AG10803 (cell line): ENCODE measurements at regions not wholly inside any gene's neighbourhood (a gene's known extent, or its start where the extent isn't known, plus 50 kb on each side); places are given as distances from the start of the nearest gene placed in this dataset.

Experiments used
- DNase-seq: peaks from one replicate; pipeline ENCODE4 v3.0.0; 2010; ENCODE audit warnings: low read depth
- H3K4me3 ChIP-seq: 2 replicates; pipeline ENCODE4 v1.5.1; 2011; ENCODE audit warnings: mild to moderate bottlenecking, low read length, control low read depth
- CTCF ChIP-seq: conservative IDR thresholded peaks from 2 replicates; pipeline ENCODE4 v1.5.1; 2011; ENCODE audit warnings: mild to moderate bottlenecking, low read length, control low read depth, inconsistent platforms

- DNase-seq, result no peak
- H3K4me3 ChIP-seq, result no peak overlapping the region
- no peak for TF ChIP-seq CTCF
These were observed 150.8 kb downstream of the TLE3 start for GRCh38 chr15:69946870-69947269.

GRCh38 chr15:69947394-69947793 lies 150.3 kb downstream of the TLE3 start:
- DNase-seq, result no peak
- no peak for TF ChIP-seq CTCF
- H3K4me3 ChIP-seq, result no peak overlapping the region

GRCh38 chr15:69949485-69949884 lies 148.2 kb downstream of the TLE3 start:
- no peak for TF ChIP-seq CTCF
- DNase-seq, result no peak
- H3K4me3 ChIP-seq, result no peak overlapping the region

- TF ChIP-seq CTCF, result no peak
- no peak for DNase-seq
- no peak overlapping the region for H3K4me3 ChIP-seq
These were observed 146.3 kb downstream of the TLE3 start for GRCh38 chr15:69951256-69951897.

- peak; percentile 32 for TF ChIP-seq CTCF
- DNase-seq, result peak; percentile 7
These were observed 145.7 kb downstream of the TLE3 start for GRCh38 chr15:69951898-69952555.

GRCh38 chr15:69953051-69953450 lies 144.7 kb downstream of the TLE3 start:
- DNase-seq, result no peak
- no peak overlapping the region for H3K4me3 ChIP-seq
- TF ChIP-seq CTCF, result no peak

More at GRCh38 chr15:69951898-69952555, 145.7 kb downstream of the TLE3 start:
- H3K4me3 ChIP-seq, result no peak overlapping the region

- TF ChIP-seq CTCF, result no peak
- no peak for DNase-seq
- H3K4me3 ChIP-seq, result no peak overlapping the region
These were observed 143.9 kb downstream of the TLE3 start for GRCh38 chr15:69953816-69954215.
